NB4 (cell line): ENCODE measurements at regions not wholly inside any gene's neighbourhood (a gene's known extent, or its start where the extent isn't known, plus 50 kb on each side); places are given as distances from the start of the nearest gene placed in this dataset.

Experiments used
- CTCF ChIP-seq: IDR thresholded peaks from one replicate; pipeline ENCODE4 v1.5.1; 2012; ENCODE audit warnings: low read depth, low read length
- MAX ChIP-seq: IDR thresholded peaks from 2 replicates; pipeline ENCODE4 v1.6.1; 2011; ENCODE audit warnings: low read depth, low read length
- POLR2A ChIP-seq: IDR thresholded peaks from 2 replicates; pipeline ENCODE4 v1.6.1; 2011; ENCODE audit warnings: mild to moderate bottlenecking; ENCODE audit not compliant: insufficient read length; ENCODE audit errors: extremely low read depth

GRCh38 chr11:15863411-15863810 is 492.9 kb downstream of the SOX6 start:
- no peak for TF ChIP-seq POLR2A
- TF ChIP-seq CTCF: no peak
- no peak for TF ChIP-seq MAX
